Ovary (tissue), 3 donors: ENCODE measurements at regions not wholly inside any gene's neighbourhood (a gene's known extent, or its start where the extent isn't known, plus 50 kb on each side); places are given as distances from the start of the nearest gene placed in this dataset.

Source experiments
- CTCF ChIP-seq, 3 donors: fragments of 450-650 bp in 2 of 3; fragments of 200-600 bp in 1 of 3; IDR thresholded peaks; one replicate each; pipeline versions ENCODE4 v1.5.1 to v1.8.0; 2016 to 2022; ENCODE audit warnings: antibody characterized with exemption in 3 of 3, mild to moderate bottlenecking in 1 of 3
- EP300 ChIP-seq: sonication (generic); formaldehyde crosslinking; IDR thresholded peaks from one replicate; pipeline ENCODE4 v1.6.1; 2017; ENCODE audit warnings: antibody characterized with exemption
- POLR2A ChIP-seq: fragments of 450-650 bp; IDR thresholded peaks from one replicate; pipeline ENCODE4 v1.6.1; 2017; ENCODE audit warnings: antibody characterized with exemption, mild to moderate bottlenecking, moderate library complexity
- donor health status: DM: no; HTN: no; CAD: no.

- no peak for TF ChIP-seq CTCF (IDR thresholded peaks at IDR 0.05)
- no peak for TF ChIP-seq POLR2A
- no peak for TF ChIP-seq EP300
Observed at GRCh38 chr5:159708090-159708489, 208.2 kb upstream of the ADRA1B start.
